Activated CD4-positive, alpha-beta T cell treated with anti-CD3 and anti-CD28 coated beads, Interleukin-10, Interleukin-2, amounts not matched to agents 100 ng/mL and 50 ng/mL, durations not matched to agents 16 hours and 8 hours (primary cell): ENCODE measurements at regions not wholly inside any gene's neighbourhood (a gene's known extent, or its start where the extent isn't known, plus 50 kb on each side); places are given as distances from the start of the nearest gene placed in this dataset.
"Not testable (repeated sequence)": the region's sequence is repeated elsewhere in the genome, so short reads cannot be mapped to it uniquely, and the experiment has no call there.

Experiments used
- DNase-seq: peaks from one replicate; pipeline ENCODE4 v3.0.0-alpha.2; 2020

DNA sequence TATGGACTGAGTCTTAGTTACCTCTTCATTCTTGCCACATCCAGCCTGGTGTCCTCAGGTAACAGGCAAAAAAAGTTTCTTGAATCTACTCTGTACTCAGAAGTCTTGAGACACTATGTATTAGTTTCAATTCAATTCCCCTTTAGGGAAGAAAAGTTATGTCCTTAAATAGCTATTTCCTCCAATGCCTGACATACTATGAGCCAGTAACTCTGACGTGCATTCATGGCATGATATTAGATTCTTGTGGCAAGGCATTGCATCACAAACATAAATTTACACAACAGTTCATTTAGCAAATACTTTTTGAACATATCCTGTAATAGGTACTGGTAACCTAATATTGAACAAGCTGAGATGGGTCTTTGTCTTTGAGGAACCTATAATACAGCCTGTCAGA lies 109.3 kb upstream of the FOXB1 start:
- no peak for DNase-seq

- DNase-seq = no peak
These were observed 111.1 kb upstream of the FOXB1 start for GRCh38 chr15:59892985-59893384.

GRCh38 chr15:59887870-59888269 lies 116.2 kb upstream of the FOXB1 start:
- DNase-seq = not testable (repeated sequence)

DNA sequence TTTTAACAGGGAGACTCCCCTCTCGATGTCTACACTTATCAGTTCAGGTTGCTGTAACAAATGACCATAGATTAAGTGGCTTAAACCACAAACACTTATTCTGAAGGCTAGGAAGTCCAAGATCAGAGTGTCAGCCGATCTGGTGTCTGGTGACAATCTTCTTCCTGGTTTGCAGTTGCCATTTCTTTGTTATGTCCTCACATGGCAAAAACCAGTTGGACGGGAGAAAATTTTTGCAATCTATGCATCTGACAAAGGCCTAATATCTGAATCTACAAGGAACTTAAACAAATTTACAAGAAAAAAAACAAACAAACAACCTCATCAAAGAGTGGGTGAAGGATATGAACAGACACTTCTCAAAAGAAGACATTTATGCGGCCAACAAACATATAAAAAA lies 116.9 kb upstream of the FOXB1 start:
- no peak for DNase-seq

GRCh38 chr15:59886441-59886840 lies 117.7 kb upstream of the FOXB1 start:
- no peak for DNase-seq

- DNase-seq = no peak
These were observed 118.3 kb upstream of the FOXB1 start for GRCh38 chr15:59885832-59886231.

- no peak for DNase-seq
These were observed 124.4 kb upstream of the FOXB1 start for GRCh38 chr15:59879506-59880265.

DNA sequence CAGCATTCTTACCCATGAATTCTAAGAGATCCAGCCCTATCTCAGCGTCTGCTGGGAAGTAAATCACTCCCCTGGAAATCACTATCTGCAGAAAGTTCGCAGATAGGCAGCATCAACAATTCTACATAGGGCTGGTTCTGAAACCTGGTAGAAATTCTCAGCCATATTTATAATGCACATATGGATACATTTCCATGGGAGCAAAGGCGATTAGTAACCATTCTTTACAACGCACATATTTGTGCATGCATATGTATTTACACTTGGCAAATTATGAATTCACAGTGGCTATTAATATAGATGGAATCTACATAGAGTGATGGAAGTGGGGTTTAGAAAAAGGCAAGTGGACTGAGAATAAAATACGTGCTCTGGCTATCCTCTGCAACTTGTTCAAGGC lies 128.0 kb upstream of the FOXB1 start:
- no peak for DNase-seq

GRCh38 chr15:59873644-59874272 lies 130.4 kb upstream of the FOXB1 start:
- DNase-seq = no peak

GRCh38 chr15:59867086-59867855 lies 136.8 kb upstream of the FOXB1 start:
- DNase-seq = no peak

DNA sequence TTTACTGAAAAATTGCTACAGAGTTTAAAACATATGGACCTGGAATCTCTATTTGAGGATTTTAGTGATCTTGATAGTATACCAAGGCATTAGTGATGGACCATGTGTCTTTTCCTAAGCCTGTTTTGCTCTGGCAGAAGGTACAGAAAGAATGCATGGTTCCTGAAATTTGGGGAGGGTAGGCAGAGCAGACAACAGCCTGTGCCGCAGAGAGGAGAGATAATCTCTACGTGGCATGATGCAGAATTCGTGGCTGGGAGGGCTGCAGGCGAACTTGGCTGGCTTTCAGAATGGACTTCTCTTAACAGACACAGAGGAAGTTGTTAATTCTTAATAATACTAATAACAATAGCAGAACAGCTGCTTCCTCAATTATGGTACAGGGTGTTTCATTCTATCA lies 137.5 kb upstream of the FOXB1 start:
- no peak for DNase-seq

DNA sequence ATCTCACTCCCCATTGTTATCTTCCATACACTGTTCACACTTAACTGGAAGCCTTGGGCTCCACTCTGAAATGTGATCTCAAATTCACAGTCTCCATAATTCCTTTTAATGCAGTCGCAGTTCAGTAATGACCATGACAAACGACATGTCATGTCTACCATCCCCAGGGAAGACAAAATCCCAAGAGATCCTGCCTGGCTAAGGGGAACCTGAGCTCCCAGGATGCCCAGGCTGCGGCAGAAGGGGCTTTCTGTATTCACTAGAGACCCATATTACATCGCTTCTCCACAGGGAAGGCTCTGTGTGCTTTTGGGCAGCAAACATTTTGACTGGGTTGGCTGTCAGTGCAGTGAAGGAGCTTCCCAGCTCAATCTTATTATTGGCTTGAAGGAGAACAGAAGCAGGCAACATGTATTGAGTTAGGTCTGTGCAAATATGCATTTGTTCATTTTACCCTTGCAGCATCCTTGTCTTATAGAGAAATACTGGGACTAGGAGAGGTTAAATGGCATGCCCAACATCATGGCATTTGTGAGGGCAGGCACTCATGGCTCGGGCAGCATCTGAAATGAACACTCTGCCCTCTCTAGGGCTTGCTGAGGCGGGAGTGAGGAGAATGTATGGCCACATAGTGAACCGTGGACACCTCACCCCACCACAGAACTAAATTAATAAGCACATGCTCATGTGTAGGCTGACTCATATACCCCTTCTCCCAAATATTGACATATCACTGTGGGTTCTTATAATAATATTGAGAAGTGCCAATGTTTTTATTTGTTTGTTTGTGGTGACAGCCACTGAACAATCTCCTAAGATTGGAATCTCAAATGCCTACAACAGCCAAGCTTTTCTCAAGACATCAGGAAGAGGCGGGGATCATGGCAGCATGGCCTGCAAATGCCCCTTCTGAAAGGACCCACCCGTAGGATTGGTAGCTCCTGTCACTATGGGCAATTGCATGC lies 141.6 kb upstream of the FOXB1 start:
- no peak for DNase-seq

- no peak for DNase-seq
These were observed 156.1 kb upstream of the FOXB1 start for GRCh38 chr15:59847968-59848367.

GRCh38 chr15:59845942-59846499 lies 156.9 kb upstream of the BNIP2 start:
- DNase-seq = no peak

DNA sequence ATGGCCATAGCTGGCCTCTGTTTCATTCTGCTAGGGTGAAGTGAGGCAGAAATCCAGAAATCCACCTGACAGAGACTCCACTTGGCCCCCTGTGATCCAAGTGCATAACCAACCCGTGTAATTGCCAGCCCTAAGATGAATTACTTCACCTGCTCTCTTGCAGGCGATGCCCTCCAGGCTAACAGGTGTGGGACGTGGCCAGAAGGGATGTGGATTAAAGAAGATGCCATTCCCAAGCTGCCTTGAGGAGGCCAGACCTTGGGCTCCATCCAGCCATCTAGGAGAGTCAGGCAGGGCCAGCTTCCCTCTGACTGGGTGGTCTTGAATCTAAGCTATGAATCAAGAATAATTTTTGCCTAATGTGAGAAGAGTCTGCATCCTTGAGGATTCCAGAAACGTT lies 154.5 kb upstream of the BNIP2 start:
- DNase-seq = no peak

DNA sequence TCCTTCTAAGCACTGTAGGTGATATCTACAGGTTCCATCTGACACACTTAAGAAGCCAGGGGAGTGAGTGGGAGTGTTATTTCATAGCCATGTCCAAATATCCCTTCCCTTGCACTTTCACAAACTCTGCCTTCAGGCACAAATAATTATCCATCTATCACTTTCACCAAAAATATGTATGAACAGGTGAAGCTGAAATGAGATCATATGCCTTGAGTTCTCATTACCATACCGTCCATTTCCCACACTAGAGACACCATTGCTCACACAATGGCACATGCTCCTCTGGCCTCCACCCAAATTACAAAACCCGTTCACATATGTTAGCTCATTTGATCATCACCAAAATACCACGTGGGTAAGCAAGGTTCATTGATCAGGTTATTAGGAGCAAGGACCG lies 151.9 kb upstream of the BNIP2 start:
- DNase-seq = no peak

DNA sequence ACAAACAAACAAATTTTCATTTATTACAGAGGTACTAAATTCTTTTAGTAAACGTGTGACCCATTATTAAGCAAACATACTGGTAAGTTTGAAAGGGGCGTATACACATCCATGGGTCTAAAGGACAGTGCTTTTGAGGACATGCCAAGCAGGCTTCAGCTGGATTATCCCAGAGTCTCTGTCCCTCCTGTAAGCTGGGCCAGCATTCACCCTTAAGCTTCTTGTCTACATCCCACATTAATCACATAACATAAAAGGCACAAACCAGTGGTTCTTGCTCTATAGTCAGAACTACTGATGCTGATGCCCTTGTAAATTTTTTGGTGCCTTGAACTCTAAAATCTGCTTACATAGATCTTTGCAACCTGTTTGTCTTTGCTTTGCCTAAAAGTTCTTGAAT lies 150.8 kb upstream of the BNIP2 start:
- DNase-seq = no peak

GRCh38 chr15:59838900-59839299 lies 149.8 kb upstream of the BNIP2 start:
- no peak for DNase-seq

DNA sequence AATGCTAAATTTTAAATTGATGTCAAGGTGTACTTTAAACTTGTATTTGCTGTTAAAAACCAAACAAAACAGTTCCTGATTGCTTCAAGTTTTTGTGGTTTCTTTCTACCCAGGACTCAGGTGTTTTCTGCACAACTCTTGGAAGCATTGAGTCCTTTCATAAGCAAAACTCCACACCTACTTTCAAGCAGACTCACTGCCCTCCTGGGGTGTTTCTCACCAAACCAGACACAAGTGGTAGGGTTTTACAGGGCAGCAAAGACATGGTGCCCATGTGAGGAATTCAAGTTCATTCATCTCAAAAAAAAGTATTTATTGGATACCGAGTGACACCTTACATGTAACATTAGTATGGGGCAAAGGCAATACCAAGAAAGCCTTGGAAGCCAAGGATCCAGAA lies 146.7 kb upstream of the BNIP2 start:
- no peak for DNase-seq

- DNase-seq = no peak
These were observed 145.4 kb upstream of the BNIP2 start for GRCh38 chr15:59834528-59834927.

DNA sequence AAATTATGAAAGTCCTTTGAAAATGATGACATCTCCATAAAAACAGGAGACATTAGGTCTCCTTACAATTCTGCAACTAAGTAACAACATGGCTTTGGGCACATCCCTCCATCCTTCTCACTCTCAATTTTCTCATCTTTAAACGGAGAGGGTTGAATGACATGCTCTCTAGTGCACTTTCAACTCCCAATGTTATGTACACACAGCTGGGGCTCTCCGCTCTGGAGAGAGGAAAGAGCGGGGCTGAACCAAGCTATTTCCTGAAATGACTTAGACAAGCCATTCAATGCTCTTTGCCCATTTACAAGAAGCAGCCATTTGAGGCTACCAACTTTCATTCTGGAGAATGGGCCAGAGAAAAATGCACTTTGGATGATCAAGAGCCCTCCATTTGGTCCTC lies 144.2 kb upstream of the BNIP2 start:
- DNase-seq = no peak

GRCh38 chr15:59830873-59831272 lies 141.8 kb upstream of the BNIP2 start:
- DNase-seq = no peak

- no peak for DNase-seq
These were observed 141.0 kb upstream of the BNIP2 start for GRCh38 chr15:59830098-59830497.
